SKM-1 (cell line): ENCODE measurements at regions not wholly inside any gene's neighbourhood (a gene's known extent, or its start where the extent isn't known, plus 50 kb on each side); places are given as distances from the start of the nearest gene placed in this dataset.
"Not testable (repeated sequence)": the region's sequence is repeated elsewhere in the genome, so short reads cannot be mapped to it uniquely, and the experiment has no call there.

ENCODE experiments used
- DNase-seq: peaks from one replicate; lab custom pipeline; 2025; ENCODE audit not compliant: unreplicated experiment; lab: John Stamatoyannopoulos, UW

GRCh38 chr1:217048104-217048707 is 325.0 kb upstream of the ESRRG start:
- no peak for DNase-seq

GRCh38 chr1:217040711-217041455 is 317.7 kb upstream of the ESRRG start:
- DNase-seq = no peak

- no peak for DNase-seq
Observed at GRCh38 chr1:217039926-217040325, 316.7 kb upstream of the ESRRG start.

GRCh38 chr1:217039139-217039538 is 315.9 kb upstream of the ESRRG start:
- DNase-seq = not testable (repeated sequence)

- no peak for DNase-seq
Observed at GRCh38 chr1:217036757-217037156, 313.5 kb upstream of the ESRRG start.

GRCh38 chr1:217032715-217033367 is 309.6 kb upstream of the ESRRG start:
- DNase-seq = no peak

- DNase-seq = no peak
Observed at GRCh38 chr1:217029281-217030157, 306.3 kb upstream of the ESRRG start.

- no peak for DNase-seq
Observed at GRCh38 chr1:217027403-217028080, 304.3 kb upstream of the ESRRG start.

GRCh38 chr1:217026531-217026930 is 303.3 kb upstream of the ESRRG start:
- no peak for DNase-seq

- no peak for DNase-seq
Observed at GRCh38 chr1:217025381-217025780, 302.2 kb upstream of the ESRRG start.

GRCh38 chr1:217024911-217025310 is 301.7 kb upstream of the ESRRG start:
- DNase-seq = no peak

- no peak for DNase-seq
Observed at GRCh38 chr1:217021956-217022355, 298.7 kb upstream of the ESRRG start.

GRCh38 chr1:217021400-217021799 is 298.2 kb upstream of the ESRRG start:
- DNase-seq = no peak

GRCh38 chr1:217019475-217019874 is 296.2 kb upstream of the ESRRG start:
- DNase-seq = no peak

- DNase-seq = no peak
Observed at GRCh38 chr1:217018648-217019047, 295.4 kb upstream of the ESRRG start.

- DNase-seq = no peak
Observed at GRCh38 chr1:217017165-217017564, 293.9 kb upstream of the ESRRG start.

GRCh38 chr1:217014066-217014465 is 290.8 kb upstream of the ESRRG start:
- DNase-seq = no peak

GRCh38 chr1:217012659-217013058 is 289.4 kb upstream of the ESRRG start:
- no peak for DNase-seq

GRCh38 chr1:217011097-217011496 is 287.9 kb upstream of the ESRRG start:
- DNase-seq = no peak

GRCh38 chr1:217010253-217010652 is 287.0 kb upstream of the ESRRG start:
- DNase-seq = no peak

GRCh38 chr1:217009376-217009775 is 286.1 kb upstream of the ESRRG start:
- DNase-seq = no peak
